Tibial nerve (tissue), 4 donors: ENCODE measurements at regions not wholly inside any gene's neighbourhood (a gene's known extent, or its start where the extent isn't known, plus 50 kb on each side); places are given as distances from the start of the nearest gene placed in this dataset.

Experiments used
- EP300 ChIP-seq, 2 donors: sonication (generic); formaldehyde crosslinking; IDR thresholded peaks; one replicate each; pipeline ENCODE4 v1.6.1; 2017; ENCODE audit warnings: antibody characterized with exemption in 2 of 2, mild to moderate bottlenecking in 1 of 2
- POLR2A ChIP-seq, 2 donors: fragments of 450-650 bp; IDR thresholded peaks; one replicate each; pipeline ENCODE4 v1.6.1; 2017; ENCODE audit warnings: antibody characterized with exemption in 2 of 2, mild to moderate bottlenecking in 2 of 2, moderate library complexity in 2 of 2
- TF ChIP-seq, protein P1 (sequence below), 5 experiments: fragments of 200-600 bp in 3 of 5; fragments of 450-650 bp in 2 of 5; sonication (generic) in 3 of 5; IDR thresholded peaks; one replicate each; pipeline ENCODE4 v1.5.1; 2016 to 2019; ENCODE audit warnings: antibody characterized with exemption in 5 of 5, mild to moderate bottlenecking in 3 of 5, moderate library complexity in 2 of 5

DNA sequence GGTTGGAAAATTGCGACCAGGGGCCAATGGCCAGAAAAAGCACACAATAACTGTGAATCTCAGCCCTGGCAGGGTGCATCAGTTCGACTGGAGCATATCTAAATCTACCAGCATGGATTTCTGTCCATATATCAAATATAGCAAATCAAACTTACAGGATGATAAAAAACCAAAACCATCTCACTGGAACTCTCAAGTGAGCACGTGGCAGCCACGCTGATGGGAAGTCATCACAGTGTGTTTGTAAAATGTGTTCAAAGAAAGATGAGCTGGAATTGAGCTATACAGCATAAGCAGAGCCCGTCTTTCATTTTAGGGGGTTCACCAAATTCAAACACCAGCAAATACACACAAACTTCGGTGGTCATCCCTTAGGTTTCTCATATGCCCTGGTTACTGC, 610.1 kb downstream of the AJAP1 start:
- no peak for TF ChIP-seq POLR2A (IDR thresholded peaks at IDR 0.05)
- TF ChIP-seq, protein P1, sequence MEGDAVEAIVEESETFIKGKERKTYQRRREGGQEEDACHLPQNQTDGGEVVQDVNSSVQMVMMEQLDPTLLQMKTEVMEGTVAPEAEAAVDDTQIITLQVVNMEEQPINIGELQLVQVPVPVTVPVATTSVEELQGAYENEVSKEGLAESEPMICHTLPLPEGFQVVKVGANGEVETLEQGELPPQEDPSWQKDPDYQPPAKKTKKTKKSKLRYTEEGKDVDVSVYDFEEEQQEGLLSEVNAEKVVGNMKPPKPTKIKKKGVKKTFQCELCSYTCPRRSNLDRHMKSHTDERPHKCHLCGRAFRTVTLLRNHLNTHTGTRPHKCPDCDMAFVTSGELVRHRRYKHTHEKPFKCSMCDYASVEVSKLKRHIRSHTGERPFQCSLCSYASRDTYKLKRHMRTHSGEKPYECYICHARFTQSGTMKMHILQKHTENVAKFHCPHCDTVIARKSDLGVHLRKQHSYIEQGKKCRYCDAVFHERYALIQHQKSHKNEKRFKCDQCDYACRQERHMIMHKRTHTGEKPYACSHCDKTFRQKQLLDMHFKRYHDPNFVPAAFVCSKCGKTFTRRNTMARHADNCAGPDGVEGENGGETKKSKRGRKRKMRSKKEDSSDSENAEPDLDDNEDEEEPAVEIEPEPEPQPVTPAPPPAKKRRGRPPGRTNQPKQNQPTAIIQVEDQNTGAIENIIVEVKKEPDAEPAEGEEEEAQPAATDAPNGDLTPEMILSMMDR (IDR thresholded peaks at IDR 0.05): no peak
- TF ChIP-seq EP300 (IDR thresholded peaks at IDR 0.05): no peak
